PC-3 (cell line): ENCODE measurements at regions not wholly inside any gene's neighbourhood (a gene's known extent, or its start where the extent isn't known, plus 50 kb on each side); places are given as distances from the start of the nearest gene placed in this dataset.
A peak's percentile ranks its signal among the peaks of the same experiment; 100 is the strongest.

Experiments used
- ATAC-seq: fragments of 200-7000 bp; cut with Tn5 transposase; 2 replicates; pipeline ENCODE4 v1.9.1; 2020; ENCODE audit warnings: mild to moderate bottlenecking, moderate library complexity
- BruUV-seq: library from RNA; stranded (reverse); fragments of 400-500 nt; replicated peaks from 2 replicates; lab custom pipeline; 2021; lab: Mats Ljungman, UMichigan
- CTCF ChIA-PET: fragments of 300-600 bp; sonication (Branson Sonifier 250); formaldehyde crosslinking; loops from one replicate; lab custom pipeline; 2022; ENCODE audit warnings: antibody characterized with exemption; lab: Charles Lee
- POLR2A ChIA-PET: fragments of 300-600 bp; sonication (Branson Sonifier 250); formaldehyde crosslinking; loops from one replicate; lab custom pipeline; 2022; ENCODE audit warnings: antibody characterized with exemption; ENCODE audit not compliant: unreplicated experiment; lab: Charles Lee
- DNase-seq: peaks from one replicate; pipeline ENCODE4 v3.0.0-alpha.2; 2015
- H2AFZ ChIP-seq: fragments of 300-600 bp; sonication (generic); 2 replicates; pipeline ENCODE4 v1.6.0; 2016; ENCODE audit warnings: antibody characterized with exemption, low read length
- H3F3A ChIP-seq: fragments of 300-600 bp; sonication (generic); one replicate; pipeline ENCODE4 v1.6.0; 2017; ENCODE audit warnings: antibody characterized with exemption, low read length, control low read depth, mild to moderate bottlenecking; ENCODE audit not compliant: unreplicated experiment
- H3K27ac ChIP-seq: fragments of 300-600 bp; sonication (generic); 2 replicates; pipeline ENCODE4 v1.5.1; 2016; ENCODE audit warnings: mild to moderate bottlenecking, low read length
- H3K27me3 ChIP-seq: fragments of 300-600 bp; sonication (generic); 2 replicates; pipeline ENCODE4 v1.6.1; 2016; ENCODE audit warnings: low read length, mixed read lengths
- H3K36me3 ChIP-seq: fragments of 300-600 bp; sonication (generic); 2 replicates; pipeline ENCODE4 v1.6.1; 2016; ENCODE audit warnings: low read depth, mixed run types, low read length, mixed read lengths
- H3K4me1 ChIP-seq: fragments of 300-600 bp; sonication (generic); 2 replicates; pipeline ENCODE4 v1.5.1; 2016; ENCODE audit warnings: low read length; ENCODE audit not compliant: insufficient read depth
- H3K4me2 ChIP-seq: fragments of 300-600 bp; sonication (generic); 2 replicates; pipeline ENCODE4 v1.6.0; 2016; ENCODE audit warnings: low read length
- H3K4me3 ChIP-seq: fragments of 300-600 bp; sonication (generic); 2 replicates; pipeline ENCODE4 v1.5.1; 2016; ENCODE audit warnings: mild to moderate bottlenecking, low read length, mixed read lengths
- H3K79me2 ChIP-seq: fragments of 300-600 bp; sonication (generic); 2 replicates; pipeline ENCODE4 v1.6.1; 2017; ENCODE audit warnings: low read length, mixed read lengths
- H3K9ac ChIP-seq: fragments of 300-600 bp; sonication (generic); 2 replicates; pipeline ENCODE4 v1.6.0; 2016; ENCODE audit warnings: mild to moderate bottlenecking, low read length
- H3K9me2 ChIP-seq: fragments of 300-600 bp; sonication (generic); replicated peaks from 2 replicates; pipeline ENCODE4 v1.6.1; 2016; ENCODE audit warnings: mixed run types, low read length, mixed read lengths
- H3K9me3 ChIP-seq: fragments of 300-600 bp; sonication (generic); 2 replicates; pipeline ENCODE4 v1.6.1; 2016; ENCODE audit warnings: low read length, mixed read lengths
- H4K20me1 ChIP-seq: fragments of 300-600 bp; sonication (generic); 2 replicates; pipeline ENCODE4 v1.6.1; 2016; ENCODE audit warnings: low read length, mixed read lengths
- EZH2 ChIP-seq: fragments of 300-600 bp; sonication (generic); IDR thresholded peaks from one replicate; pipeline ENCODE4 v1.6.1; 2017; ENCODE audit warnings: antibody characterized with exemption, mild to moderate bottlenecking, low read length; ENCODE audit not compliant: unreplicated experiment
- EZH2phosphoT487 ChIP-seq: fragments of 300-600 bp; sonication (generic); IDR thresholded peaks from 2 replicates; pipeline ENCODE4 v1.6.1; 2018; ENCODE audit warnings: mild to moderate bottlenecking, antibody characterized with exemption, low read length, borderline replicate concordance
- intact Hi-C: fragments of 100-400 bp; cut with micrococcal nuclease; formaldehyde crosslinking; loops from 2 replicates; pipeline ENCODE4 v1.9.0; 2023
- TF ChIP-seq, protein P1 (sequence below): fragments of 300-600 bp; sonication (generic); conservative IDR thresholded peaks from 2 replicates; pipeline ENCODE4 v1.5.1; 2017; ENCODE audit warnings: antibody characterized with exemption, low read depth, mild to moderate bottlenecking, low read length

DNA sequence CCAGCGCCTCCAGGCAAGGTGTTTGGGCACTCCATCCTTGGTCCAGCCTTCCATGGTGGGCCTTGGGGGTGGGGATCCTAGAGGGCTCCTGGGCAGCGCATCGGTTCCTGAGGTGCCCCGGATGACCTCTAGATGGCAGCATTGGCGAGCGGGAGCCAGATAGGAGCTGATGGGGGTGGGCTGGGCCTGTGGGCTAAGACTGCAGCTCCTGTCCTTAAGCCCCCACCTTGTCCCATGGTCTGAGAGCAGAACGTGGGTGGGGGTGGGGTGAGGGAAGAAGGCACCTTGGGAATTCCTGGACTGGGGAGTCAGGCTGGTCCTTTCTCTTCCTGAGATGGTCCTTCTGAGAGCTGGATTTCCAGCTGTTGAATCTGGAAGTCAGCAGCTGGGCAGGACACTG lies 93.4 kb upstream of the CSF3R start:
- ChIA-PET POLR2A (no interaction called here), CTCF (no interaction called here)
- H3K4me2 ChIP-seq = no peak overlapping the region
- H3K9me2 ChIP-seq = no peaks in the 10 kb centered on the region
- ATAC-seq = peak; percentile 94
- H3K4me1 ChIP-seq = no peaks in the 10 kb centered on the region
- H3F3A ChIP-seq = no peaks in the 10 kb centered on the region
- no peak overlapping the region for H2AFZ ChIP-seq
- peak; percentile 66 for DNase-seq
- peaks cover 31% of the 10 kb centered on the region for H3K27me3 ChIP-seq
- BruUV-seq = no TSS peak
- no peak overlapping the region for H3K4me3 ChIP-seq
- H4K20me1 ChIP-seq = no peaks in the 10 kb centered on the region
- H3K9ac ChIP-seq = no peak overlapping the region
- H3K9me3 ChIP-seq = no peaks in the 10 kb centered on the region
- H3K79me2 ChIP-seq = no peaks in the 10 kb centered on the region
- TF ChIP-seq EZH2phosphoT487 (no peak), EZH2 (no peak)
- TF ChIP-seq, protein P1, sequence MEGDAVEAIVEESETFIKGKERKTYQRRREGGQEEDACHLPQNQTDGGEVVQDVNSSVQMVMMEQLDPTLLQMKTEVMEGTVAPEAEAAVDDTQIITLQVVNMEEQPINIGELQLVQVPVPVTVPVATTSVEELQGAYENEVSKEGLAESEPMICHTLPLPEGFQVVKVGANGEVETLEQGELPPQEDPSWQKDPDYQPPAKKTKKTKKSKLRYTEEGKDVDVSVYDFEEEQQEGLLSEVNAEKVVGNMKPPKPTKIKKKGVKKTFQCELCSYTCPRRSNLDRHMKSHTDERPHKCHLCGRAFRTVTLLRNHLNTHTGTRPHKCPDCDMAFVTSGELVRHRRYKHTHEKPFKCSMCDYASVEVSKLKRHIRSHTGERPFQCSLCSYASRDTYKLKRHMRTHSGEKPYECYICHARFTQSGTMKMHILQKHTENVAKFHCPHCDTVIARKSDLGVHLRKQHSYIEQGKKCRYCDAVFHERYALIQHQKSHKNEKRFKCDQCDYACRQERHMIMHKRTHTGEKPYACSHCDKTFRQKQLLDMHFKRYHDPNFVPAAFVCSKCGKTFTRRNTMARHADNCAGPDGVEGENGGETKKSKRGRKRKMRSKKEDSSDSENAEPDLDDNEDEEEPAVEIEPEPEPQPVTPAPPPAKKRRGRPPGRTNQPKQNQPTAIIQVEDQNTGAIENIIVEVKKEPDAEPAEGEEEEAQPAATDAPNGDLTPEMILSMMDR = peak; percentile 75
- H3K27ac ChIP-seq = no peak overlapping the region
- intact Hi-C loops = loop anchor here (2.0 kb wide), 1 partner anchor 747 kb away; no protein-coding TSS in a partner anchor
- no peaks in the 10 kb centered on the region for H3K36me3 ChIP-seq

DNA sequence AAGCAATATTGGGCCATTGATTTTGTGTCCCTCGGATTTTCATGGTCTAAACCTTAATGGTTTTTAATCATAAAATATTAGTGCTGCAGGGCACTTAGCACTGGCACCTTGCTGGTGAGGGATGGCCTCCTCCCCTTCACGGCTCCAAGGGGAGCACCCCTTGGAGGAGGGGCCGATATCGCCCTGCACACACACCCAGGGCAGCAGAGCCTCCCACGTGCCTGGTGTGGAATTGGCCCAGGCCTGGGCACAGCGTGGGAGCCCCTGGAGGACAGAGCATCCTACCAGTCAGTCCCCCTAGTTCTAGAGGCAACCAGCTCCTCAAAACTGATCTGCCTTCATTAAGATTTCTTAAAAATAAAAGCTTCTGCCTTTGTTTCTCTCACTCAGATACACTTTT lies 90.7 kb upstream of the CSF3R start:
- ChIA-PET POLR2A (no interaction called here), CTCF (no interaction called here)
- no peak overlapping the region for H3K27ac ChIP-seq
- TF ChIP-seq, protein P1 = no peak
- H3K79me2 ChIP-seq = no peaks in the 10 kb centered on the region
- H3K4me2 ChIP-seq = no peak overlapping the region
- no peaks in the 10 kb centered on the region for H3F3A ChIP-seq
- no peaks in the 10 kb centered on the region for H4K20me1 ChIP-seq
- no peaks in the 10 kb centered on the region for H3K4me1 ChIP-seq
- intact Hi-C loops = no loop called here
- no peaks in the 10 kb centered on the region for H3K36me3 ChIP-seq
- DNase-seq (no peak), ATAC-seq (no peak)
- no TSS peak for BruUV-seq
- no peaks in the 10 kb centered on the region for H3K9me3 ChIP-seq
- H2AFZ ChIP-seq = no peak overlapping the region
- no peak overlapping the region for H3K4me3 ChIP-seq
- H3K9me2 ChIP-seq = no peaks in the 10 kb centered on the region
- no peak overlapping the region for H3K9ac ChIP-seq
- peaks cover 26% of the 10 kb centered on the region for H3K27me3 ChIP-seq

DNA sequence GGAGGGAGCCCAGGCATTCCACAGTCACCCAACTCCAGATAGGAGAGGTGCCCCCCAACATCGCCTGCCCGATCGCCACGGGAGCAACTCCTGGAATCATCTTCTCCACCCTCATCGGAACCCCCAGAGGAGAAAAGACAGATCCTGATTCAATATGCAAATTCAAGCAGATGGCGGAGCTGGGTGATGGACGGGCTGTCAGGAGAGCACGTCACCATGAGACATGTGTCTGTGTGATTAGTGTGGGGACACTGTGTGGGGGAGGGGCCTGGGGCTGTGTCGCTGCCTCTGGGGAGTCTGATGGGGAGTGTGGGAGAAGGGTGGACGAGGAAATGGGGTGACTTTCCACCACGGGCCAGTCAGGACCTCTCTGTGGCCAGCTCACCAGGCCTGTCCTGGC lies 90.2 kb upstream of the CSF3R start:
- TF ChIP-seq, protein P1 = no peak
- TF ChIP-seq EZH2 (no peak), EZH2phosphoT487 (no peak)
- intact Hi-C loops = no loop called here
- ATAC-seq = no peak
- no peaks in the 10 kb centered on the region for H3F3A ChIP-seq
- peaks cover 26% of the 10 kb centered on the region for H3K27me3 ChIP-seq
- no peak overlapping the region for H3K27ac ChIP-seq
- H4K20me1 ChIP-seq = no peaks in the 10 kb centered on the region
- no peaks in the 10 kb centered on the region for H3K4me1 ChIP-seq
- BruUV-seq = no TSS peak
- no peak overlapping the region for H3K4me2 ChIP-seq
- no peaks in the 10 kb centered on the region for H3K9me2 ChIP-seq
- H2AFZ ChIP-seq = no peak overlapping the region
- CTCF ChIA-PET = interaction anchor here (0.6 kb wide), 1 partner anchor 12 kb away, joined by 12 read pairs; no protein-coding TSS in a partner anchor
- H3K4me3 ChIP-seq = no peak overlapping the region
- DNase-seq = no peak
- POLR2A ChIA-PET = no interaction called here
- H3K36me3 ChIP-seq = no peaks in the 10 kb centered on the region
- H3K9ac ChIP-seq = no peak overlapping the region
- no peaks in the 10 kb centered on the region for H3K79me2 ChIP-seq
- no peaks in the 10 kb centered on the region for H3K9me3 ChIP-seq
